Activated CD4-positive, CD25-positive, alpha-beta regulatory T cell treated with anti-CD3 and anti-CD28 coated beads, Interleukin-2, amount 50 U/mL, for 24 hours (primary cell): ENCODE measurements at regions not wholly inside any gene's neighbourhood (a gene's known extent, or its start where the extent isn't known, plus 50 kb on each side); places are given as distances from the start of the nearest gene placed in this dataset.

Experiments used
- ATAC-seq, 2 donors: fragments of 150-1000 bp; cut with Tn5 transposase; one replicate each; pipeline ENCODE4 v1.10.0; 2021; ENCODE audit warnings: mild to moderate bottlenecking in 1 of 2, moderate library complexity in 1 of 2

GRCh38 chr18:10009321-10010144 is 95.7 kb downstream of the VAPA start:
- no peak for ATAC-seq

- ATAC-seq: no peak
These were observed 96.8 kb downstream of the VAPA start for GRCh38 chr18:10010611-10011015.

- no peak for ATAC-seq
These were observed 97.2 kb downstream of the VAPA start for GRCh38 chr18:10011061-10011460.

GRCh38 chr18:10011751-10012150 is 97.9 kb downstream of the VAPA start:
- ATAC-seq: no peak

- ATAC-seq: no peak
These were observed 98.7 kb downstream of the VAPA start for GRCh38 chr18:10012526-10012925.

- ATAC-seq: no peak
These were observed 100.1 kb downstream of the VAPA start for GRCh38 chr18:10013621-10014543.

GRCh38 chr18:10015288-10015701 is 101.5 kb downstream of the VAPA start:
- ATAC-seq: no peak

- ATAC-seq: no peak
These were observed 102.4 kb downstream of the VAPA start for GRCh38 chr18:10015941-10016819.

GRCh38 chr18:10017043-10017442 is 103.2 kb downstream of the VAPA start:
- no peak for ATAC-seq

- no peak for ATAC-seq
These were observed 104.5 kb downstream of the VAPA start for GRCh38 chr18:10018289-10018688.

- no peak for ATAC-seq
These were observed 106.4 kb downstream of the VAPA start for GRCh38 chr18:10020171-10020570.

- ATAC-seq: no peak
These were observed 108.5 kb downstream of the VAPA start for GRCh38 chr18:10022365-10022764.

GRCh38 chr18:10023853-10024570 is 110.2 kb downstream of the VAPA start:
- no peak for ATAC-seq

- ATAC-seq: no peak
These were observed 112.2 kb downstream of the VAPA start for GRCh38 chr18:10025711-10026670.

- no peak for ATAC-seq
These were observed 113.2 kb downstream of the VAPA start for GRCh38 chr18:10027031-10027430.

GRCh38 chr18:10027461-10027860 is 113.6 kb downstream of the VAPA start:
- no peak for ATAC-seq

- ATAC-seq: no peak
These were observed 115.9 kb downstream of the VAPA start for GRCh38 chr18:10029711-10030110.

- ATAC-seq: no peak
These were observed 117.2 kb downstream of the VAPA start for GRCh38 chr18:10030816-10031541.

GRCh38 chr18:10032331-10033015 is 118.7 kb downstream of the VAPA start:
- ATAC-seq: peak in 1 of 2 donors; percentile 36
